ENCODE measurements at regions not wholly inside any gene's neighbourhood (a gene's known extent, or its start where the extent isn't known, plus 50 kb on each side); places are given as distances from the start of the nearest gene placed in this dataset.

GRCh38 chr4:34880246-34880645 lies 1364.1 kb downstream of the ARAP2 start:
- TF ChIP-seq CTCF (conservative IDR thresholded peaks at IDR 0.05; ENCODE audit: low read depth, low read length), result no peak
- TF ChIP-seq EZH2 (IDR thresholded peaks at IDR 0.05; ENCODE audit: low read length, unreplicated experiment), result no peak
- no peak for TF ChIP-seq EZH2phosphoT487 (IDR thresholded peaks at IDR 0.05; ENCODE audit: borderline replicate concordance, low read length)
